ENCODE measurements at regions not wholly inside any gene's neighbourhood (a gene's known extent, or its start where the extent isn't known, plus 50 kb on each side); places are given as distances from the start of the nearest gene placed in this dataset.

- TF ChIP-seq POLR2A (IDR thresholded peaks at IDR 0.05) (no peak), CTCF (IDR thresholded peaks at IDR 0.05) (no peak)
These were observed 623.9 kb upstream of the PKN2 start for GRCh38 chr1:88060112-88060673.
